HCT116 (cell line): ENCODE measurements at regions not wholly inside any gene's neighbourhood (a gene's known extent, or its start where the extent isn't known, plus 50 kb on each side); places are given as distances from the start of the nearest gene placed in this dataset.

ENCODE experiments used
- ATAC-seq: fragments of 200-7000 bp; cut with Tn5 transposase; 2 replicates; pipeline ENCODE4 v1.9.1; 2020; ENCODE audit warnings: mild to moderate bottlenecking, moderate library complexity
- BruUV-seq: library from RNA; stranded (reverse); fragments of 400-500 nt; replicated peaks from 2 replicates; lab custom pipeline; 2021; lab: Mats Ljungman, UMichigan
- CTCF ChIA-PET: fragments of 300-600 bp; sonication (Branson Sonifier 250); formaldehyde crosslinking; loops from one replicate; lab custom pipeline; 2021; ENCODE audit warnings: antibody characterized with exemption; lab: Charles Lee
- POLR2A ChIA-PET: fragments of 300-600, 350-600 bp; sonication (Branson Sonifier 250); formaldehyde crosslinking; loops from one replicate; lab custom pipeline; 2021; ENCODE audit warnings: antibody characterized with exemption; lab: Charles Lee
- RAD21 ChIA-PET, 2 experiments: fragments of 300-600 bp; sonication (Branson Sonifier 250); formaldehyde crosslinking; loops; one replicate each; lab custom pipeline; 2023; ENCODE audit warnings: low total read pairs in 2 of 2; ENCODE audit not compliant: uncharacterized antibody in 2 of 2, unreplicated experiment in 2 of 2, low non-redundant PET in 1 of 2; lab: Charles Lee
- DNase-seq: peaks from one replicate; pipeline ENCODE4 v3.0.0-alpha.2; 2010; ENCODE audit warnings: low read depth, low spot score
- H2AFZ ChIP-seq: fragments of 200-600 bp; shearing (Covaris generic), sonication (generic); 2 replicates; pipeline ENCODE4 v1.6.1; 2017; ENCODE audit warnings: low read depth, mixed run types, mixed read lengths, antibody characterized with exemption, low read length; ENCODE audit not compliant: poor library complexity, severe bottlenecking
- H3K27ac ChIP-seq: 2 replicates; pipeline ENCODE4 v1.5.1; 2012; ENCODE audit warnings: low read depth, low read length
- H3K27me3 ChIP-seq: fragments of 200-600 bp; sonication (generic); 2 replicates; pipeline ENCODE4 v1.6.1; 2016; ENCODE audit warnings: mixed run types, low read length, mixed read lengths; ENCODE audit not compliant: insufficient read depth
- H3K36me3 ChIP-seq, 2 experiments: fragments of 200-500 bp in 1 of 2; fragments of 200-600 bp in 1 of 2; sonication (Bioruptor generic) in 1 of 2; sonication (generic) in 1 of 2; 2 replicates each; pipeline versions ENCODE4 v1.5.1 to v1.6.1; 2014 to 2016; ENCODE audit warnings: low read length in 2 of 2, inconsistent platforms in 1 of 2, mixed read lengths in 1 of 2, mixed run types in 1 of 2; ENCODE audit not compliant: insufficient read depth in 2 of 2, control insufficient read depth in 1 of 2
- H3K4me1 ChIP-seq, 2 experiments: fragments of 200-600 bp in 1 of 2; sonication (generic) in 1 of 2; 2 replicates each; pipeline versions ENCODE4 v1.5.1 to v1.6.1; 2012 to 2017; ENCODE audit warnings: low read length in 2 of 2, inconsistent platforms in 1 of 2, mild to moderate bottlenecking in 1 of 2, mixed read lengths in 1 of 2, mixed run types in 1 of 2, moderate library complexity in 1 of 2; ENCODE audit not compliant: insufficient read depth in 2 of 2, control insufficient read depth in 1 of 2
- H3K4me2 ChIP-seq: fragments of 200-600 bp; sonication (generic); 2 replicates; pipeline ENCODE4 v1.6.1; 2017; ENCODE audit warnings: mixed run types, low read length, mixed read lengths
- H3K4me3 ChIP-seq, 2 experiments: fragments of 200-600 bp in 1 of 2; sonication (generic) in 1 of 2; replicated peaks in 1 of 2; 2 replicates each; pipeline ENCODE4 v1.5.1; 2011 to 2016; ENCODE audit warnings: low read length in 2 of 2, control low read depth in 1 of 2, low read depth in 1 of 2, mild to moderate bottlenecking in 1 of 2, mixed read lengths in 1 of 2, mixed run types in 1 of 2
- H3K79me2 ChIP-seq: fragments of 200-600 bp; sonication (generic); 2 replicates; pipeline ENCODE4 v1.6.1; 2017; ENCODE audit warnings: mild to moderate bottlenecking, mixed run types, low read length, moderate library complexity, mixed read lengths; ENCODE audit not compliant: insufficient read depth
- H3K9ac ChIP-seq: fragments of 200-600 bp; sonication (generic); 2 replicates; pipeline ENCODE4 v1.6.1; 2016; ENCODE audit warnings: low read length, mixed read lengths
- H3K9me2 ChIP-seq: fragments of 200-600 bp; sonication (generic), shearing (Covaris generic); 2 replicates; pipeline ENCODE4 v1.6.1; 2017; ENCODE audit warnings: mixed run types, mild to moderate bottlenecking, moderate library complexity; ENCODE audit not compliant: insufficient read depth
- H3K9me3 ChIP-seq, 2 experiments: fragments of 200-500 bp in 1 of 2; fragments of 200-600 bp in 1 of 2; sonication (Bioruptor generic) in 1 of 2; sonication (generic) in 1 of 2; 2 replicates each; pipeline ENCODE4 v1.6.1; 2014 to 2017; ENCODE audit warnings: low read length in 2 of 2, mixed read lengths in 2 of 2, inconsistent platforms in 1 of 2, low read depth in 1 of 2, mild to moderate bottlenecking in 1 of 2, mixed run types in 1 of 2, moderate library complexity in 1 of 2; ENCODE audit not compliant: control insufficient read depth in 1 of 2, insufficient read depth in 1 of 2
- H4K20me1 ChIP-seq: fragments of 200-600 bp; sonication (generic), shearing (Covaris generic); 2 replicates; pipeline ENCODE4 v1.6.1; 2017; ENCODE audit warnings: mixed run types, mild to moderate bottlenecking, moderate library complexity; ENCODE audit not compliant: insufficient read depth
- ATF3 ChIP-seq: IDR thresholded peaks from 2 replicates; pipeline ENCODE4 v1.6.1; 2012
- EGR1 ChIP-seq: IDR thresholded peaks from 2 replicates; pipeline ENCODE4 v1.6.1; 2012; ENCODE audit warnings: low read depth
- EZH2 ChIP-seq: fragments of 200-600 bp; sonication (generic); IDR thresholded peaks from 2 replicates; pipeline ENCODE4 v1.6.1; 2017; ENCODE audit warnings: antibody characterized with exemption, mixed run types
- FOSL1 ChIP-seq: IDR thresholded peaks from 2 replicates; pipeline ENCODE4 v1.6.1; 2012; ENCODE audit warnings: low read depth
- MAX ChIP-seq: IDR thresholded peaks from 2 replicates; pipeline ENCODE4 v1.6.1; 2012
- POLR2A ChIP-seq: IDR thresholded peaks from 2 replicates; pipeline ENCODE4 v1.7.0; 2011; ENCODE audit warnings: borderline replicate concordance; ENCODE audit not compliant: insufficient read depth, insufficient read length; ENCODE audit errors: extremely low read depth
- RAD21 ChIP-seq: IDR thresholded peaks from 2 replicates; pipeline ENCODE4 v1.6.1; 2012; ENCODE audit warnings: low read depth, mild to moderate bottlenecking
- REST ChIP-seq: IDR thresholded peaks from 2 replicates; pipeline ENCODE4 v1.6.1; 2012; ENCODE audit warnings: low read depth
- SIN3A ChIP-seq: IDR thresholded peaks from 2 replicates; pipeline ENCODE4 v1.6.1; 2012; ENCODE audit warnings: low read depth
- TCF7L2 ChIP-seq: IDR thresholded peaks from 2 replicates; pipeline ENCODE4 v1.7.0; 2011; ENCODE audit warnings: borderline replicate concordance, inconsistent platforms; ENCODE audit not compliant: insufficient read depth, insufficient read length; ENCODE audit errors: extremely low read depth
- ZFX ChIP-seq: fragments of 450-650 bp; IDR thresholded peaks from 2 replicates; pipeline ENCODE4 v1.6.1; 2017
- intact Hi-C: fragments of 100-400 bp; cut with micrococcal nuclease; formaldehyde crosslinking; loops from 2 replicates; pipeline ENCODE4 v1.10.0; 2022

GRCh38 chr4:131632877-131633276 is 1516.2 kb upstream of the PCDH10 start:
- Histone ChIP-seq H3K4me1 (no peaks in the 10 kb centered on the region), H3K27me3 (no peaks in the 10 kb centered on the region), H3K27ac (no peak overlapping the region), H3K36me3 (no peaks in the 10 kb centered on the region), H3K4me2 (no peak overlapping the region), H3K9me3 (no peaks in the 10 kb centered on the region), H4K20me1 (no peaks in the 10 kb centered on the region), H2AFZ (no peak overlapping the region), H3K79me2 (no peaks in the 10 kb centered on the region), H3K4me3 (no peak overlapping the region), H3K9ac (no peak overlapping the region), H3K9me2 (no peaks in the 10 kb centered on the region)
- ATAC-seq (no peak), DNase-seq (no peak)
- intact Hi-C loops: no loop called here
- no TSS peak for BruUV-seq
- ChIA-PET CTCF (no interaction called here), POLR2A (no interaction called here), RAD21 (no interaction called here)
- TF ChIP-seq REST: no peak
- TF ChIP-seq ZFX: no peak
- TF ChIP-seq RAD21: no peak
- TF ChIP-seq ATF3: no peak
- no peak for TF ChIP-seq EGR1
- TF ChIP-seq SIN3A: no peak
- no peak for TF ChIP-seq TCF7L2
- TF ChIP-seq POLR2A: no peak
- no peak for TF ChIP-seq EZH2
- TF ChIP-seq MAX: no peak
- no peak for TF ChIP-seq FOSL1
